HL-60 (cell line): ENCODE measurements at regions not wholly inside any gene's neighbourhood (a gene's known extent, or its start where the extent isn't known, plus 50 kb on each side); places are given as distances from the start of the nearest gene placed in this dataset.

Experiments
- DNase-seq, 2 experiments: peaks; one replicate each; pipeline ENCODE4 v3.0.0-alpha.2; 2010 to 2020; ENCODE audit warnings: low read depth in 1 of 2, low spot score in 1 of 2
- H3K27ac ChIP-seq: fragments of 250-450 bp; sonication (Bioruptor Pico); replicated peaks from 2 replicates; pipeline ENCODE4 v1.5.1; 2020; ENCODE audit warnings: mild to moderate bottlenecking, moderate library complexity
- H3K27me3 ChIP-seq: fragments of 250-450 bp; sonication (Bioruptor Pico); 2 replicates; pipeline ENCODE4 v1.5.1; 2021; ENCODE audit warnings: mild to moderate bottlenecking, moderate library complexity; ENCODE audit not compliant: insufficient read depth, poor library complexity, severe bottlenecking
- H3K4me3 ChIP-seq: replicated peaks from 2 replicates; pipeline ENCODE4 v1.5.1; 2011; ENCODE audit warnings: mild to moderate bottlenecking, control low read depth, low read length; ENCODE audit not compliant: insufficient read depth
- CTCF ChIP-seq: IDR thresholded peaks from one replicate; pipeline ENCODE4 v1.5.1; 2011; ENCODE audit warnings: low read length, control low read depth, inconsistent platforms; ENCODE audit not compliant: insufficient read depth
- GABPA ChIP-seq: IDR thresholded peaks from 2 replicates; pipeline ENCODE4 v1.6.1; 2012; ENCODE audit warnings: low read depth
- POLR2AphosphoS5 ChIP-seq: IDR thresholded peaks from 2 replicates; pipeline ENCODE4 v1.6.1; 2012; ENCODE audit warnings: low read depth
- REST ChIP-seq: IDR thresholded peaks from 2 replicates; pipeline ENCODE4 v1.6.1; 2012; ENCODE audit warnings: low read depth; ENCODE audit not compliant: insufficient replicate concordance
- SPI1 ChIP-seq: IDR thresholded peaks from 2 replicates; pipeline ENCODE4 v1.6.1; 2012; ENCODE audit warnings: low read depth, mild to moderate bottlenecking, borderline replicate concordance

- H3K4me3 ChIP-seq = no peak overlapping the region
- no peak overlapping the region for H3K27ac ChIP-seq
- TF ChIP-seq REST (no peak), SPI1 (no peak), POLR2AphosphoS5 (no peak), CTCF (no peak), GABPA (no peak)
- no peak for DNase-seq
- peaks cover 3% of the 10 kb centered on the region for H3K27me3 ChIP-seq
Measured at GRCh38 chr5:143953851-143954250, 141.9 kb downstream of the HMHB1 start.

- Histone ChIP-seq H3K4me3 (no peak overlapping the region), H3K27me3 (peaks cover 3% of the 10 kb centered on the region), H3K27ac (no peak overlapping the region)
- no peak for TF ChIP-seq POLR2AphosphoS5
- no peak for TF ChIP-seq CTCF
- no peak for TF ChIP-seq REST
- TF ChIP-seq SPI1 = no peak
- TF ChIP-seq GABPA = no peak
- DNase-seq = no peak
Measured at GRCh38 chr5:143955141-143955540, 143.2 kb downstream of the HMHB1 start.

GRCh38 chr5:143957455-143957854 is 145.5 kb downstream of the HMHB1 start:
- DNase-seq = no peak

GRCh38 chr5:143962201-143962600 is 150.2 kb downstream of the HMHB1 start:
- Histone ChIP-seq H3K27ac (no peak overlapping the region), H3K27me3 (peaks cover 3% of the 10 kb centered on the region), H3K4me3 (no peak overlapping the region)
- no peak for DNase-seq
- TF ChIP-seq GABPA = no peak
- TF ChIP-seq SPI1 = no peak
- no peak for TF ChIP-seq CTCF
- no peak for TF ChIP-seq REST
- TF ChIP-seq POLR2AphosphoS5 = no peak

More at GRCh38 chr5:143957455-143957854, 145.5 kb downstream of the HMHB1 start:
- Histone ChIP-seq H3K4me3 (no peak overlapping the region), H3K27me3 (peaks cover 3% of the 10 kb centered on the region), H3K27ac (no peak overlapping the region)
- TF ChIP-seq GABPA = no peak
